Panc1 (cell line): ENCODE measurements at regions not wholly inside any gene's neighbourhood (a gene's known extent, or its start where the extent isn't known, plus 50 kb on each side); places are given as distances from the start of the nearest gene placed in this dataset.

Experiments used
- ATAC-seq: fragments of 200-7000 bp; cut with Tn5 transposase; 2 replicates; pipeline ENCODE4 v1.9.1; 2020; ENCODE audit warnings: mild to moderate bottlenecking, moderate library complexity
- BruUV-seq: library from RNA; stranded (reverse); fragments of 400-500 nt; replicated peaks from 2 replicates; lab custom pipeline; 2021; lab: Mats Ljungman, UMichigan
- CTCF ChIA-PET: fragments of 300-600 bp; sonication (Branson Sonifier 250); formaldehyde crosslinking; loops from one replicate; lab custom pipeline; 2022; ENCODE audit warnings: antibody characterized with exemption; lab: Charles Lee
- POLR2A ChIA-PET: fragments of 300-600 bp; sonication (Branson Sonifier 250); formaldehyde crosslinking; loops from one replicate; lab custom pipeline; 2022; ENCODE audit warnings: antibody characterized with exemption; lab: Charles Lee
- DNase-seq: peaks from one replicate; pipeline ENCODE4 v3.0.0-alpha.2; 2010; ENCODE audit warnings: low read depth, low spot score
- H3K27ac ChIP-seq: 2 replicates; pipeline ENCODE4 v1.5.1; 2011; ENCODE audit warnings: mild to moderate bottlenecking, low read length, inconsistent platforms
- H3K27me3 ChIP-seq: fragments of 200-500 bp; sonication (Bioruptor generic); 2 replicates; pipeline ENCODE4 v1.6.0; 2014; ENCODE audit warnings: low read length, inconsistent platforms; ENCODE audit not compliant: control insufficient read depth, insufficient read depth
- H3K36me3 ChIP-seq: fragments of 200-500 bp; sonication (Bioruptor generic); 2 replicates; pipeline ENCODE4 v1.5.1; 2014; ENCODE audit warnings: inconsistent platforms, mild to moderate bottlenecking, low read length, moderate library complexity; ENCODE audit not compliant: control insufficient read depth, insufficient read depth
- H3K4me1 ChIP-seq: 2 replicates; pipeline ENCODE4 v1.5.1; 2011; ENCODE audit warnings: inconsistent platforms, mild to moderate bottlenecking, low read length, moderate library complexity; ENCODE audit not compliant: control insufficient read depth, insufficient read depth
- H3K4me3 ChIP-seq, 2 experiments: 2 replicates each; pipeline ENCODE4 v1.5.1; 2011 to 2012; ENCODE audit warnings: low read depth in 2 of 2, low read length in 2 of 2, mild to moderate bottlenecking in 2 of 2, inconsistent platforms in 1 of 2, moderate library complexity in 1 of 2
- H3K9me3 ChIP-seq: fragments of 200-500 bp; sonication (Bioruptor generic); 2 replicates; pipeline ENCODE4 v1.5.1; 2014; ENCODE audit warnings: low read depth, mild to moderate bottlenecking, inconsistent platforms, low read length, moderate library complexity; ENCODE audit not compliant: control insufficient read depth, insufficient read depth
- POLR2AphosphoS5 ChIP-seq: IDR thresholded peaks from 2 replicates; pipeline ENCODE4 v1.6.1; 2012; ENCODE audit warnings: mild to moderate bottlenecking, low read depth, low read length, moderate library complexity
- SIN3A ChIP-seq: IDR thresholded peaks from 2 replicates; pipeline ENCODE4 v1.6.1; 2012; ENCODE audit warnings: low read depth, mild to moderate bottlenecking, low read length, moderate library complexity, borderline replicate concordance; ENCODE audit not compliant: insufficient read depth
- TCF7L2 ChIP-seq: IDR thresholded peaks from 2 replicates; pipeline ENCODE4 v1.6.1; 2011; ENCODE audit warnings: mild to moderate bottlenecking, low read depth, low read length, inconsistent platforms
- in situ Hi-C: cut with HindIII; loops from 2 replicates; pipeline ENCODE4 v1.10.0; 2016; ENCODE audit warnings: low sequenced_read_pairs, low pct_unique_long_range_greater_than_20kb
- intact Hi-C: fragments of 100-400 bp; cut with micrococcal nuclease; formaldehyde crosslinking; loops from one replicate; pipeline ENCODE4 v1.10.0; 2022; ENCODE audit not compliant: unreplicated experiment
- TF ChIP-seq, protein P1 (sequence below), 2 experiments: IDR thresholded peaks; 2 replicates each; pipeline ENCODE4 v1.6.1; 2011 to 2012; ENCODE audit warnings: low read depth in 2 of 2, control low read depth in 1 of 2, low read length in 1 of 2, mild to moderate bottlenecking in 1 of 2, moderate library complexity in 1 of 2; ENCODE audit not compliant: insufficient read depth in 1 of 2
- TF ChIP-seq, protein P2 (sequence below): fragments of 450-650 bp; IDR thresholded peaks from 2 replicates; pipeline ENCODE4 v1.5.1; 2017; ENCODE audit warnings: mild to moderate bottlenecking

DNA sequence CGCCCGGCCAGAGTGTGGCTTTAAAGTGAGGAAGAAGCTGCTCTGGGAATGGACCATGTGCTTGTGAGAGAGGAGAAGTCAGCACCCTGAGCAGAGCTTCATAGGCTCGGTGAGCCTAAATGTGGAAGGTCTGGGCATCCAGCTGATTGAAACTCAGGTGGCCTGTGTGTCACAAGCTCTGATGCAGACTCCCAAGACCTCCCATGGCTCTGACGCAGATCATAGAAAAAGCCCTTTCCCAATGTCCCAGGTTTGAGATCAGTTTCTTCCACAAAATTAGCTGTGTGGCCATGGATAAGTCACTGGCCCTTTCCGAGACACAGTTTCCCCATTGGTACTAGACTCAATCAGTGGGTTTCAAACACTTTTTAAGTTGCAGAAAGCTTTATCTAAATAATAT, 180.0 kb upstream of the CCL2 start:
- H3K36me3 ChIP-seq, result no peaks in the 10 kb centered on the region
- ChIA-PET POLR2A (interaction anchor here (0.6 kb wide), 1 partner anchor 535 kb away, joined by 11 read pairs; no protein-coding TSS in a partner anchor), CTCF (no interaction called here)
- H3K4me1 ChIP-seq, result no peaks in the 10 kb centered on the region
- no peak for DNase-seq
- H3K9me3 ChIP-seq, result no peaks in the 10 kb centered on the region
- no peak for ATAC-seq
- H3K27me3 ChIP-seq, result no peaks in the 10 kb centered on the region; the same call in 1 of the 2 replicates
- BruUV-seq, result no TSS peak
- no peak overlapping the region for H3K27ac ChIP-seq
- in situ Hi-C loops (no loop called here), intact Hi-C loops (no loop called here)
- no peak overlapping the region for H3K4me3 ChIP-seq
- TF ChIP-seq, protein P1, sequence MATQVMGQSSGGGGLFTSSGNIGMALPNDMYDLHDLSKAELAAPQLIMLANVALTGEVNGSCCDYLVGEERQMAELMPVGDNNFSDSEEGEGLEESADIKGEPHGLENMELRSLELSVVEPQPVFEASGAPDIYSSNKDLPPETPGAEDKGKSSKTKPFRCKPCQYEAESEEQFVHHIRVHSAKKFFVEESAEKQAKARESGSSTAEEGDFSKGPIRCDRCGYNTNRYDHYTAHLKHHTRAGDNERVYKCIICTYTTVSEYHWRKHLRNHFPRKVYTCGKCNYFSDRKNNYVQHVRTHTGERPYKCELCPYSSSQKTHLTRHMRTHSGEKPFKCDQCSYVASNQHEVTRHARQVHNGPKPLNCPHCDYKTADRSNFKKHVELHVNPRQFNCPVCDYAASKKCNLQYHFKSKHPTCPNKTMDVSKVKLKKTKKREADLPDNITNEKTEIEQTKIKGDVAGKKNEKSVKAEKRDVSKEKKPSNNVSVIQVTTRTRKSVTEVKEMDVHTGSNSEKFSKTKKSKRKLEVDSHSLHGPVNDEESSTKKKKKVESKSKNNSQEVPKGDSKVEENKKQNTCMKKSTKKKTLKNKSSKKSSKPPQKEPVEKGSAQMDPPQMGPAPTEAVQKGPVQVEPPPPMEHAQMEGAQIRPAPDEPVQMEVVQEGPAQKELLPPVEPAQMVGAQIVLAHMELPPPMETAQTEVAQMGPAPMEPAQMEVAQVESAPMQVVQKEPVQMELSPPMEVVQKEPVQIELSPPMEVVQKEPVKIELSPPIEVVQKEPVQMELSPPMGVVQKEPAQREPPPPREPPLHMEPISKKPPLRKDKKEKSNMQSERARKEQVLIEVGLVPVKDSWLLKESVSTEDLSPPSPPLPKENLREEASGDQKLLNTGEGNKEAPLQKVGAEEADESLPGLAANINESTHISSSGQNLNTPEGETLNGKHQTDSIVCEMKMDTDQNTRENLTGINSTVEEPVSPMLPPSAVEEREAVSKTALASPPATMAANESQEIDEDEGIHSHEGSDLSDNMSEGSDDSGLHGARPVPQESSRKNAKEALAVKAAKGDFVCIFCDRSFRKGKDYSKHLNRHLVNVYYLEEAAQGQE (IDR thresholded peaks at IDR 0.05; ENCODE audit: insufficient read depth in 1 of 2, low read depth in 2 of 2, low read length in 1 of 2), result no peak
- TF ChIP-seq SIN3A, result no peak

DNA sequence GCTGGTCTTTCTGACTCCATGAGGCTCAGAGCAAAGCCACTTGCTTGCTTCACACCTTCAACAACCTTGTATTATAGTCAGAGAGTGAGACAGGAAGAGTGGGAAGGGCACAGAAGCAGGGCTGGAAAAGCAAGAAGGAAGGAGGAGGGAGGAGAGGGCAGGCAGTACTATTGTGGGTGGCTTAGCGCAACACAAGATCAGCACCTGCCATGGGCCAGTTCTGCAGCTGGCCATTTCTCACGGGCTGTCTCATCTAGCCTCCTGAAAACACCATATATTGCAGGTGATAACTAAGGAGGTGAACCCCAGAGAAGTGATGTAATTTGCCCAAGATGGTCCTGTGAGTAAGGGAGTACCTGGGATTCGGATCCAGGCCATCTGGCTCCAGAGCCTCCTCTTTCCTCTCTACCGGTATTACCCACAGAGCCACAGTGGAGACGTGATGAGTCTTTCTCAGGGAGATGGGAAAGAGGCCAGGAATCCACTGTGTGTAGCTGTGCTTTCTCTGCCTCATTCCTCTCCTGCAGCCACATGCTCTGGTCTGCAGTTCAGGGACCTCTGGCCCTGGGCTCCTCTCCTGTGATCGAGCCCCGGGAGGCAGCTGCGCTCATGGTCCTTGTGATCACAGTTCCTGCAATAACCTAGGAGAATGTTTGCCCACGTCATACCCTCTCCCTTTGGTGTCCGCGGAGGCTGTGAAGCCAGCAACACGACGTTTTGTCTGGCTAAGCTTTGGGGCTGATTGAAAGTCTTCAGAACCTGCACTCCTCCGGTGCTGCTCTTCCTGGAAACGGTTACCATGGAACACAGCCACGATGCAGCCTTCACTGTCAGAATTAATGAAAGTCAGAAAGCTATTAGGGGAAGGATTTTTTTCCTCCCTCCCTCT, 178.1 kb upstream of the CCL2 start:
- intact Hi-C loops (no loop called here), in situ Hi-C loops (no loop called here)
- Histone ChIP-seq H3K4me3 (no peak overlapping the region), H3K27ac (no peak overlapping the region), H3K4me1 (no peaks in the 10 kb centered on the region), H3K9me3 (no peaks in the 10 kb centered on the region), H3K27me3 (no peaks in the 10 kb centered on the region; the same call in 1 of the 2 replicates), H3K36me3 (no peaks in the 10 kb centered on the region)
- TF ChIP-seq SIN3A (no peak), POLR2AphosphoS5 (no peak), TCF7L2 (no peak)
- TF ChIP-seq, protein P2, sequence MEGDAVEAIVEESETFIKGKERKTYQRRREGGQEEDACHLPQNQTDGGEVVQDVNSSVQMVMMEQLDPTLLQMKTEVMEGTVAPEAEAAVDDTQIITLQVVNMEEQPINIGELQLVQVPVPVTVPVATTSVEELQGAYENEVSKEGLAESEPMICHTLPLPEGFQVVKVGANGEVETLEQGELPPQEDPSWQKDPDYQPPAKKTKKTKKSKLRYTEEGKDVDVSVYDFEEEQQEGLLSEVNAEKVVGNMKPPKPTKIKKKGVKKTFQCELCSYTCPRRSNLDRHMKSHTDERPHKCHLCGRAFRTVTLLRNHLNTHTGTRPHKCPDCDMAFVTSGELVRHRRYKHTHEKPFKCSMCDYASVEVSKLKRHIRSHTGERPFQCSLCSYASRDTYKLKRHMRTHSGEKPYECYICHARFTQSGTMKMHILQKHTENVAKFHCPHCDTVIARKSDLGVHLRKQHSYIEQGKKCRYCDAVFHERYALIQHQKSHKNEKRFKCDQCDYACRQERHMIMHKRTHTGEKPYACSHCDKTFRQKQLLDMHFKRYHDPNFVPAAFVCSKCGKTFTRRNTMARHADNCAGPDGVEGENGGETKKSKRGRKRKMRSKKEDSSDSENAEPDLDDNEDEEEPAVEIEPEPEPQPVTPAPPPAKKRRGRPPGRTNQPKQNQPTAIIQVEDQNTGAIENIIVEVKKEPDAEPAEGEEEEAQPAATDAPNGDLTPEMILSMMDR, result no peak
- TF ChIP-seq, protein P1 (IDR thresholded peaks at IDR 0.05; ENCODE audit: insufficient read depth in 1 of 2, low read depth in 2 of 2, low read length in 1 of 2), result no peak
- BruUV-seq, result no TSS peak
- no peak for DNase-seq
- peak; percentile 21; the same call in 1 of the 2 replicates for ATAC-seq
- POLR2A ChIA-PET, result no interaction called here
- CTCF ChIA-PET, result no interaction called here
